ENCODE measurements at regions not wholly inside any gene's neighbourhood (a gene's known extent, or its start where the extent isn't known, plus 50 kb on each side); places are given as distances from the start of the nearest gene placed in this dataset.

- TF ChIP-seq POLR2A (IDR thresholded peaks at IDR 0.05) (no peak), EP300 (IDR thresholded peaks at IDR 0.05) (no peak), CTCF (IDR thresholded peaks at IDR 0.05) (no peak)
Measured at GRCh38 chr20:43853174-43853803, 61.4 kb upstream of the TOX2 start.
